ENCODE measurements at regions not wholly inside any gene's neighbourhood (a gene's known extent, or its start where the extent isn't known, plus 50 kb on each side); places are given as distances from the start of the nearest gene placed in this dataset.

DNA sequence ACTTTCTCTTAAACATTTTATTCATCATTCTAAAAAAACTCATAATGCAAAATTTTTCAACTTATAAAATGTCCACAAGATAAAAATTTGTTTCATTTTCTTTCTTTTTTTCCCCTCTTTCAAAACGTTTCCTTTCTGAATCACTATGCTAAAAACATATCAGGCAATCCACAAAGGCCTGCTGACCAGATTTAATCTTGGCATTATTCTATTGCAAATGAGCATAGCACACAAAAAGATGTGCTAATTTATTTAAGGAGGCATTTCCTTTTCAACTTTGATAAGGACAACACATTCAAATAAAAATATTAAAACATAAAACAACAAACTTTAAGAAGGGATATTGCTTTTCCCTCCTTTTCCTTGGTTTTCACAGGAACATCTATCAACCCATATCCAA, 215.3 kb upstream of the FOXD3 start:
- Histone ChIP-seq H3K27me3 (ENCODE audit: insufficient read depth, low read depth, low read length) (no peaks in the 10 kb centered on the region), H3K36me3 (ENCODE audit: insufficient read depth, low read length) (no peaks in the 10 kb centered on the region), H2AFZ (ENCODE audit: low read depth, low read length) (no peak overlapping the region), H3K4me2 (ENCODE audit: low read length) (no peak overlapping the region), H3K9me2 (ENCODE audit: insufficient read depth, low read length) (no peaks in the 10 kb centered on the region), H3K9ac (ENCODE audit: low read length) (no peak overlapping the region), H3K79me2 (replicated peaks; ENCODE audit: insufficient read depth, low read length) (no peaks in the 10 kb centered on the region), H3K9me3 (ENCODE audit: low read length) (no peaks in the 10 kb centered on the region), H3K4me3 (ENCODE audit: low read length) (no peak overlapping the region), H3F3A (ENCODE audit: insufficient read depth, low read length, poor library complexity, severe bottlenecking) (no peaks in the 10 kb centered on the region), H4K20me1 (ENCODE audit: insufficient read depth) (no peaks in the 10 kb centered on the region), H3K27ac (ENCODE audit: low read length) (no peak overlapping the region)
- TF ChIP-seq EZH2 (IDR thresholded peaks at IDR 0.05; ENCODE audit: borderline replicate concordance, insufficient read depth, low read length, poor library complexity, severe bottlenecking) (no peak), RAD21 (conservative IDR thresholded peaks at IDR 0.05) (no peak), MXI1 (conservative IDR thresholded peaks at IDR 0.05; ENCODE audit: poor library complexity, severe bottlenecking) (no peak), SMC3 (conservative IDR thresholded peaks at IDR 0.05; ENCODE audit: poor library complexity) (no peak), EP300 (conservative IDR thresholded peaks at IDR 0.05; ENCODE audit: poor library complexity, severe bottlenecking) (no peak), TAF1 (IDR thresholded peaks at IDR 0.05; ENCODE audit: low read depth) (no peak), POLR2AphosphoS5 (IDR thresholded peaks at IDR 0.05) (no peak), CTCF (IDR thresholded peaks at IDR 0.05; ENCODE audit: poor library complexity, severe bottlenecking) (no peak)
- TF ChIP-seq, protein P1, sequence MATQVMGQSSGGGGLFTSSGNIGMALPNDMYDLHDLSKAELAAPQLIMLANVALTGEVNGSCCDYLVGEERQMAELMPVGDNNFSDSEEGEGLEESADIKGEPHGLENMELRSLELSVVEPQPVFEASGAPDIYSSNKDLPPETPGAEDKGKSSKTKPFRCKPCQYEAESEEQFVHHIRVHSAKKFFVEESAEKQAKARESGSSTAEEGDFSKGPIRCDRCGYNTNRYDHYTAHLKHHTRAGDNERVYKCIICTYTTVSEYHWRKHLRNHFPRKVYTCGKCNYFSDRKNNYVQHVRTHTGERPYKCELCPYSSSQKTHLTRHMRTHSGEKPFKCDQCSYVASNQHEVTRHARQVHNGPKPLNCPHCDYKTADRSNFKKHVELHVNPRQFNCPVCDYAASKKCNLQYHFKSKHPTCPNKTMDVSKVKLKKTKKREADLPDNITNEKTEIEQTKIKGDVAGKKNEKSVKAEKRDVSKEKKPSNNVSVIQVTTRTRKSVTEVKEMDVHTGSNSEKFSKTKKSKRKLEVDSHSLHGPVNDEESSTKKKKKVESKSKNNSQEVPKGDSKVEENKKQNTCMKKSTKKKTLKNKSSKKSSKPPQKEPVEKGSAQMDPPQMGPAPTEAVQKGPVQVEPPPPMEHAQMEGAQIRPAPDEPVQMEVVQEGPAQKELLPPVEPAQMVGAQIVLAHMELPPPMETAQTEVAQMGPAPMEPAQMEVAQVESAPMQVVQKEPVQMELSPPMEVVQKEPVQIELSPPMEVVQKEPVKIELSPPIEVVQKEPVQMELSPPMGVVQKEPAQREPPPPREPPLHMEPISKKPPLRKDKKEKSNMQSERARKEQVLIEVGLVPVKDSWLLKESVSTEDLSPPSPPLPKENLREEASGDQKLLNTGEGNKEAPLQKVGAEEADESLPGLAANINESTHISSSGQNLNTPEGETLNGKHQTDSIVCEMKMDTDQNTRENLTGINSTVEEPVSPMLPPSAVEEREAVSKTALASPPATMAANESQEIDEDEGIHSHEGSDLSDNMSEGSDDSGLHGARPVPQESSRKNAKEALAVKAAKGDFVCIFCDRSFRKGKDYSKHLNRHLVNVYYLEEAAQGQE (IDR thresholded peaks at IDR 0.05; ENCODE audit: borderline replicate concordance) = no peak

- no peaks in the 10 kb centered on the region for H3K9me3 ChIP-seq (ENCODE audit: low read length)
- H4K20me1 ChIP-seq (ENCODE audit: insufficient read depth) = no peaks in the 10 kb centered on the region
- no peak overlapping the region for H3K27ac ChIP-seq (ENCODE audit: low read length)
- H3K4me3 ChIP-seq (ENCODE audit: low read length) = no peak overlapping the region
- no peaks in the 10 kb centered on the region for H3K27me3 ChIP-seq (ENCODE audit: insufficient read depth, low read depth, low read length)
- H3K79me2 ChIP-seq (replicated peaks; ENCODE audit: insufficient read depth, low read length) = no peaks in the 10 kb centered on the region
- H2AFZ ChIP-seq (ENCODE audit: low read depth, low read length) = no peak overlapping the region
- no peak overlapping the region for H3K4me2 ChIP-seq (ENCODE audit: low read length)
- no peaks in the 10 kb centered on the region for H3K9me2 ChIP-seq (ENCODE audit: insufficient read depth, low read length)
- no peak for TF ChIP-seq CTCF (IDR thresholded peaks at IDR 0.05; ENCODE audit: poor library complexity, severe bottlenecking)
- TF ChIP-seq RAD21 (conservative IDR thresholded peaks at IDR 0.05) = no peak
- TF ChIP-seq EP300 (conservative IDR thresholded peaks at IDR 0.05; ENCODE audit: poor library complexity, severe bottlenecking) = no peak
- TF ChIP-seq EZH2 (IDR thresholded peaks at IDR 0.05; ENCODE audit: borderline replicate concordance, insufficient read depth, low read length, poor library complexity, severe bottlenecking) = no peak
- TF ChIP-seq, protein P1 (IDR thresholded peaks at IDR 0.05; ENCODE audit: borderline replicate concordance) = no peak
- no peak for TF ChIP-seq MXI1 (conservative IDR thresholded peaks at IDR 0.05; ENCODE audit: poor library complexity, severe bottlenecking)
- no peak for TF ChIP-seq POLR2AphosphoS5 (IDR thresholded peaks at IDR 0.05)
- no peak overlapping the region for H3K9ac ChIP-seq (ENCODE audit: low read length)
- no peaks in the 10 kb centered on the region for H3F3A ChIP-seq (ENCODE audit: insufficient read depth, low read length, poor library complexity, severe bottlenecking)
- no peaks in the 10 kb centered on the region for H3K36me3 ChIP-seq (ENCODE audit: insufficient read depth, low read length)
These were observed 214.2 kb upstream of the FOXD3 start for GRCh38 chr1:63108206-63108605.

Data from neural cell (in vitro differentiated cells).